CD4-positive, alpha-beta T cell treated with Interferon gamma for 1 hour (primary cell): ENCODE measurements at regions not wholly inside any gene's neighbourhood (a gene's known extent, or its start where the extent isn't known, plus 50 kb on each side); places are given as distances from the start of the nearest gene placed in this dataset.
"Not testable (repeated sequence)": the region's sequence is repeated elsewhere in the genome, so short reads cannot be mapped to it uniquely, and the experiment has no call there.

Experiments
- DNase-seq: peaks from one replicate; pipeline ENCODE4 v3.0.0-alpha.2; 2020

GRCh38 chr12:46610754-46611153 is 215.0 kb downstream of the SLC38A4 start:
- DNase-seq: no peak

GRCh38 chr12:46609674-46610073 is 216.1 kb downstream of the SLC38A4 start:
- no peak for DNase-seq

GRCh38 chr12:46609273-46609623 is 216.5 kb downstream of the SLC38A4 start:
- DNase-seq: no peak

GRCh38 chr12:46608431-46609272 is 217.1 kb downstream of the SLC38A4 start:
- DNase-seq: no peak

GRCh38 chr12:46604684-46605083 is 221.1 kb downstream of the SLC38A4 start:
- no peak for DNase-seq

GRCh38 chr12:46603776-46604456 is 221.9 kb downstream of the SLC38A4 start:
- DNase-seq: no peak

- no peak for DNase-seq
Observed at GRCh38 chr12:46602474-46602873, 223.3 kb downstream of the SLC38A4 start.

GRCh38 chr12:46590991-46591703 is 218.6 kb upstream of the SLC38A2 start:
- DNase-seq: no peak

- DNase-seq: peak; percentile 32
Observed at GRCh38 chr12:46585854-46586621, 213.5 kb upstream of the SLC38A2 start.

GRCh38 chr12:46584098-46584497 is 211.5 kb upstream of the SLC38A2 start:
- DNase-seq: not testable (repeated sequence)

GRCh38 chr12:46581990-46582389 is 209.4 kb upstream of the SLC38A2 start:
- DNase-seq: not testable (repeated sequence)

GRCh38 chr12:46580445-46580844 is 207.9 kb upstream of the SLC38A2 start:
- no peak for DNase-seq

- no peak for DNase-seq
Observed at GRCh38 chr12:46579474-46579873, 206.9 kb upstream of the SLC38A2 start.

GRCh38 chr12:46578190-46578982 is 205.8 kb upstream of the SLC38A2 start:
- DNase-seq: no peak

- DNase-seq: no peak
Observed at GRCh38 chr12:46577063-46577776, 204.6 kb upstream of the SLC38A2 start.

- DNase-seq: no peak
Observed at GRCh38 chr12:46574847-46575246, 202.3 kb upstream of the SLC38A2 start.

GRCh38 chr12:46573347-46573658 is 200.7 kb upstream of the SLC38A2 start:
- DNase-seq: no peak

- no peak for DNase-seq
Observed at GRCh38 chr12:46572644-46573346, 200.2 kb upstream of the SLC38A2 start.

GRCh38 chr12:46571608-46572007 is 199.0 kb upstream of the SLC38A2 start:
- DNase-seq: no peak

- no peak for DNase-seq
Observed at GRCh38 chr12:46569826-46570439, 197.4 kb upstream of the SLC38A2 start.
